ENCODE measurements at regions not wholly inside any gene's neighbourhood (a gene's known extent, or its start where the extent isn't known, plus 50 kb on each side); places are given as distances from the start of the nearest gene placed in this dataset.
"Not testable (repeated sequence)": the region's sequence is repeated elsewhere in the genome, so short reads cannot be mapped to it uniquely, and the experiment has no call there.

DNA sequence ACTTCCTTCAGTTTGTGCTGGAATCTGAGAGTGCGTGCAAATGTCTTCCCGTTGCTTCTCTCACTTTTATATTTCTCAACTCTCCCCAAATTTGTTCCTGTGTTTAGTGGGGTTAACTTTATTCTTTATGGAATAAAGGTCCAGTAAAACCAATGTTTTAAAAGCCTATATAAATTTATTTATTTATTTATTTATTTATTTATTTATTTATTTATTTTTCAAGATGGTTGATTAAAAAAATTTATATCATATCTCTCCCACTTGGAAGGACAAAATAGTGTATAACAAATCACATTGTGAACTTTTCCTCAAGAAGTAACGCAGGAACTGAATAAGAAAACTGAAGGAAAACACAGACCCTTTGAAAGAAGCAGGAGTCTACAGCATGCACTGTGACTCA lies 95.3 kb upstream of the ITM2A start:
- no peak overlapping the region for H3K4me3 ChIP-seq (ENCODE audit: low read length)
- no peak for DNase-seq (ENCODE audit: low read depth)
- TF ChIP-seq, protein P1, sequence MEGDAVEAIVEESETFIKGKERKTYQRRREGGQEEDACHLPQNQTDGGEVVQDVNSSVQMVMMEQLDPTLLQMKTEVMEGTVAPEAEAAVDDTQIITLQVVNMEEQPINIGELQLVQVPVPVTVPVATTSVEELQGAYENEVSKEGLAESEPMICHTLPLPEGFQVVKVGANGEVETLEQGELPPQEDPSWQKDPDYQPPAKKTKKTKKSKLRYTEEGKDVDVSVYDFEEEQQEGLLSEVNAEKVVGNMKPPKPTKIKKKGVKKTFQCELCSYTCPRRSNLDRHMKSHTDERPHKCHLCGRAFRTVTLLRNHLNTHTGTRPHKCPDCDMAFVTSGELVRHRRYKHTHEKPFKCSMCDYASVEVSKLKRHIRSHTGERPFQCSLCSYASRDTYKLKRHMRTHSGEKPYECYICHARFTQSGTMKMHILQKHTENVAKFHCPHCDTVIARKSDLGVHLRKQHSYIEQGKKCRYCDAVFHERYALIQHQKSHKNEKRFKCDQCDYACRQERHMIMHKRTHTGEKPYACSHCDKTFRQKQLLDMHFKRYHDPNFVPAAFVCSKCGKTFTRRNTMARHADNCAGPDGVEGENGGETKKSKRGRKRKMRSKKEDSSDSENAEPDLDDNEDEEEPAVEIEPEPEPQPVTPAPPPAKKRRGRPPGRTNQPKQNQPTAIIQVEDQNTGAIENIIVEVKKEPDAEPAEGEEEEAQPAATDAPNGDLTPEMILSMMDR (IDR thresholded peaks at IDR 0.05; ENCODE audit: insufficient read depth, low read depth, low read length, missing control alignments), result no peak

DNA sequence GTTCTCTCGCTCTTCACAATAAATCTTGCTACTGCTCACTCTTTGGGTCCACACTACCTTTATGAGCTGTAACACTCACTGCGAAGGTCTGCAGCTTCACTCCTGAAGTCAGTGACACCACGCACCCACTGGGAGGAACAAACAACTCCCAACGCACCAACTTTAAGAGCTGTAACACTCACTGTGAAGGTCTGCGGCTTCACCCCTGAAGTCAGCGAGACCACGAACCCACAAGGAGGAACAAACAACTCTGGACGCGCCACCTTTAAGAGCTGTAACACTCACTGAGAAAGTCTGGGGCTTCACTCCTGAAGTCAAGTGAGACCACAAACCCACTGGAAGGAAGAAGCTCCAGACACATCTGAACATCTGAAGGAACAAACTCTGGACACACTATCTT lies 89.5 kb upstream of the ITM2A start:
- not testable (repeated sequence) for H3K4me3 ChIP-seq (ENCODE audit: low read length); DNase-seq (ENCODE audit: low read depth)

DNA sequence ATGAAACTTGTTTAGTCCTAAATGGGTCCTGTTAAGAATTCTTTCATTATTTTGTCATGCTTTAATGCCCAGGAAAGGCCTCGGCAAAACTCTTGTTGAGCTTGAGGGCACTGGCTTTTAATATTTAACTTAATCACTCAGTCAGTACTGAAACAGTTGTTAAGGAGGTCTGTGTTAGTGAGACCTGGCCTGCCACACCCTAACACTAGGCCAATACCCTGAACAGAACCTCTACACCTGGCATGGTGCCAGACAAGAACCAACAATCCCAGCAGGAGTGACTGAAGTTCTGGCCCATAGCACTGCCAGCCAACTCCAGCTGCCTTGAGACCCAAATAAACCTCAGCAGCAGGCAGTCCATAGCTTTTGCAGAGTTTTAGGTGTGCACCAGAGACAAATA lies 85.7 kb upstream of the ITM2A start:
- DNase-seq (ENCODE audit: low read depth), result no peak
- no peak overlapping the region for H3K4me3 ChIP-seq (ENCODE audit: low read length)
- TF ChIP-seq, protein P1 (IDR thresholded peaks at IDR 0.05; ENCODE audit: insufficient read depth, low read depth, low read length, missing control alignments), result no peak

DNA sequence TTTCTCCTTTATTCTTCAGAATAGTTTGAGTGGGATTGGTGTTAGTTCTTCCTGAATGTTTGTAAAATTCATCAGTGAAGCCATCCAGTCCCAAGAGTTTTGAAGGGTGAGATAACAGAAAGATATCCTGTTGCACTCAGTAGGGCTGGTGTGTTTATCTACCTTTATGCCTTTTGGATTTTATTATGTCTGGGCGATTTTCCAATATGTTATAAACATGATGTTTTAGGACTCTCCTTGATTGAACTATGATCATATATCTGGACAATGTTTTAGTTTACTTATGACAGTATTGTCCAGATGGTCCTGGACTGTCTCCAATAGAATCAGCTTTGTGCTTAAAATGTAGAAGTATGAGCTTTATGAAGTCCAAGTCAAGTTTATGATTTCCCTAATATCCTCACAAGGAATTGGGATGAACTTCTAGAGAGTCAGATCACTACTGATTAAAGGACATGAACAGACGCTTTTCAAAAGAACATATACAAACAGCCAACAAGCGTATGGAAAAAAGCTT lies 77.6 kb upstream of the ITM2A start:
- no peak for DNase-seq (ENCODE audit: low read depth)
- H3K4me3 ChIP-seq (ENCODE audit: low read length), result no peak overlapping the region
- TF ChIP-seq, protein P1 (IDR thresholded peaks at IDR 0.05; ENCODE audit: insufficient read depth, low read depth, low read length, missing control alignments), result no peak

DNA sequence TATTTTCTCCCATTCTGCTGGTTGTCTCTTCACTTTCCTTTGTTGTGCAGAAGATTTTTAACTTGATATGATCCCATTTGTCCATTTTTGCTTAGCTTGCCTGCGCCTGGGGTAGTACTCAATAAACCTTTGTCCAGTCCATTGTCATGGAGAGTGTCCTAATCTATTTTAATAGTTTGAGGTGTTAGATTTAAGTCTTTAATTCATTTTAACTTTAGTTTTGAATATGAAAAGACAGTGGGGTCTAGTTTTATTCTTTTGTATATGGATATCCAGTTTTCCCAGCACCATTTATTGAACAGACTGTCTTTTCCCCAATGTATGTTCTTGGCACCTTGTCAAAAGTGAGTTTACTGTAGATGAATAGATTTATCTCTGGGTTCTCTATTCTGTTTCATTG lies 76.0 kb upstream of the ITM2A start:
- TF ChIP-seq, protein P1 (IDR thresholded peaks at IDR 0.05; ENCODE audit: insufficient read depth, low read depth, low read length, missing control alignments), result no peak
- H3K4me3 ChIP-seq (ENCODE audit: low read length), result no peak overlapping the region
- no peak for DNase-seq (ENCODE audit: low read depth)

DNA sequence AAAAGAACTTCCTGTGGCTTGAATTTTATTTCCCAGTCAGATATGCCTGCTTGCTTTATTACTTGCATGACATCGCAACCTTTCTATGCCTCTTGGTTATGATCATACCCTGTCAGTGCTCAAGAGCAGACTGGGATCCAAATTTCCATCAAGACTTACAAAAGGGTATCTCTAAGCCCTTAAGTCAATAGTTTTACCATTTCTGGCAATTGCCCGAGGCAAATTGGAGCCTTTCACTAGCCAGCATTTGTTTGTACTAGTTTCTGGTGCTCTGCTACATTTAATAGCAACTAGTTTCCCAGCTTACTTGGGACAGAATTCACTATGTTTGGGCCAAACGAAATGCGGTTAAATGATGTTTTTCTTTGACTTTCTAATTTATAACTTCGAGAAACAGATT lies 73.2 kb upstream of the ITM2A start:
- no peak overlapping the region for H3K4me3 ChIP-seq (ENCODE audit: low read length)
- DNase-seq (ENCODE audit: low read depth), result no peak
- TF ChIP-seq, protein P1 (IDR thresholded peaks at IDR 0.05; ENCODE audit: insufficient read depth, low read depth, low read length, missing control alignments), result no peak

Measured in epithelial cell of esophagus (primary cell).